Stimulated activated CD4-positive, alpha-beta T cell treated with anti-CD3 and anti-CD28 coated beads, Interleukin-15, amount 100 ng/mL, for 24 hours (primary cell): ENCODE measurements at regions not wholly inside any gene's neighbourhood (a gene's known extent, or its start where the extent isn't known, plus 50 kb on each side); places are given as distances from the start of the nearest gene placed in this dataset.

ENCODE experiments used
- DNase-seq: peaks from one replicate; pipeline ENCODE4 v3.0.0-alpha.2; 2020

- no peak for DNase-seq
Measured at GRCh38 chr5:123785162-123786071, 273.4 kb downstream of the CSNK1G3 start.

GRCh38 chr5:123783421-123783820 lies 271.4 kb downstream of the CSNK1G3 start:
- DNase-seq, result no peak

- no peak for DNase-seq
Measured at GRCh38 chr5:123778641-123779040, 266.7 kb downstream of the CSNK1G3 start.

DNA sequence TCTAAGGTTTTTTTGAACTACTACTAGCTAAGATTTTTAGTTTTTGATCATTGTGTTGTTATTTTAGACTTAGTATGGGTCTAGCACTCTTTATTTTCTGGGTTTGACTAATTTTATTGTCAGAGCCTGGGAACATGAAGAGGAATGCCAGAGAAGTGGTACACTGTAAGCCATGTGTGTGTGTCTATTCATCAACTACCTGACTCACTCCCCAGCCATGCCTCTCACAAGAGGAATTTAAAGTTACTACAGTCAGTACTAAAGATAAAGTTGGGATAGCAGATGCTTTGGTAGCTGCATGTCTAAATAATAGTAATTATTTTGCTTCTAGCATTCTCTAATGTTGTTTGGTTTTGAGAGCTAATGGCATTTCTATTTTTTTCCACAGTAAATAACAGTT lies 264.8 kb downstream of the CSNK1G3 start:
- DNase-seq, result no peak

DNA sequence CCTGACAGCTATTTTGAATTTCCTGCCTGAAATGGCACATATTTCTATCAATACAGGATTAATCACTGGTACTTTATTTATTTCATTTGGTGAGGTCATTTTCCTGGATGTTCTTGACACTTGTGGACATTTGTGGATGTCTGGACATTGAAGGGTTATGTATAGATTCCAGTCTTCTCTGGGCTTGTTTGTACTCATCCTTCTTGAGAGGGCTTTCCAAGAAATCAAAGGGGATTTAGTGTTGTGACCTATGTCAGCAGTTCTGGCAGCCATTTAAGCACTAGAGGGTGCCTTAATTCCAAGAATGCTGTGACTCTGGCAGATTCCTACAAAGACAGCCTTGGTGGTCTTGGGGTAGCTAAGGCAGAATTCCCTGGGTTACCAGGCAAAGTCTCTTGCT lies 259.7 kb downstream of the CSNK1G3 start:
- DNase-seq, result no peak

DNA sequence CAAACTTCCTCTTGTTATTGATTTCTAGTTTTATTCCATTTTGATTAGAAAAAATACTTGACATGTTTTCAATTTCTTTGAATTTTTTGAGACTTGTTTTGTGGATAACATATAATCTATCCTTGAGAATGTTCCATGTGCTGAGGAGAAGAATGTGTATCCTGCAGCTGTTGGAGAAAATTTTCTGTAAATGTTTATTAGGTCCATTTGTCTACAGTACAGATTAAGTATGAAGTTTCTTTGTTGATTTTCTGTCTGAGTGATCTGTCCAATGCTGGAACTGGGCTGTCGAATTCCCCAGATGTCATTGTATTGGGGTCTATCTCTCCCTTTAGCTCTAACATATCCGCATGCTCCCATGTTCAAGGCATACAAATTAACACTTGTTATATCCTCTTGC lies 251.2 kb downstream of the CSNK1G3 start:
- no peak for DNase-seq

DNA sequence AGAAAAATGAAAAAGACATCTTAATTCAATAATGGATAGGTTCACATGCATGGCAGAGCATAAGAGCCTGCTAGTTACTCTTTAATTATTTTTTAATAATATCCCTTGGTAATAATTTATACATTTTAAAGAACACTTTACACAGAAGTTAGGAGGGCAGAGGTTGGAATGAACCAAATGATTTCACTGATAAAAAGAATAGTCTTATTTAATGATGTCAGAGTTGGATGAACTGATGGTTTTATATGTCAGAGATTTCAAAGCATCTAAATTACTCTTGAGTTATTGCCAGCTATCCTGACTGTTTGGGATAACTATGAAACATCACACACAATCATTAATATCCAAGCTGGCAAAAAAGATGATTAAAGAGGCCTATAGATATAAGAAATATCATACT lies 244.8 kb downstream of the CSNK1G3 start:
- DNase-seq, result no peak

DNA sequence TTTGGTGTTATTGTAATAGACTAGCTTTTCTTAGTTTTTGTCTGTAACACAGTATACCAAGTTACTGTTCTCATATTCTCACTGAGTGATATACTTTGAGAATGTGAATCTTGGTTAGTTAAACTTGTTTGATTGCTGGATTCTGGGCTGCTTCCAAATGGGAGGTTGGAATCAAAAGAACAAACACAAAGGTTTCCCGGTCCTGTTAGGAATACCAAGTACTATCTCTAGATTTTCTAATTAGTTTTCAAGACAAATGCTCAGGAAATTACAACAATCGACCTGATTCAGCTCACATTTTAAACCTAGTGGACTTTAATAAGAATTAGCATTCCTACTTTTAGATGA lies 244.3 kb downstream of the CSNK1G3 start:
- DNase-seq, result no peak

- no peak for DNase-seq
Measured at GRCh38 chr5:123755653-123756317, 243.8 kb downstream of the CSNK1G3 start.

DNA sequence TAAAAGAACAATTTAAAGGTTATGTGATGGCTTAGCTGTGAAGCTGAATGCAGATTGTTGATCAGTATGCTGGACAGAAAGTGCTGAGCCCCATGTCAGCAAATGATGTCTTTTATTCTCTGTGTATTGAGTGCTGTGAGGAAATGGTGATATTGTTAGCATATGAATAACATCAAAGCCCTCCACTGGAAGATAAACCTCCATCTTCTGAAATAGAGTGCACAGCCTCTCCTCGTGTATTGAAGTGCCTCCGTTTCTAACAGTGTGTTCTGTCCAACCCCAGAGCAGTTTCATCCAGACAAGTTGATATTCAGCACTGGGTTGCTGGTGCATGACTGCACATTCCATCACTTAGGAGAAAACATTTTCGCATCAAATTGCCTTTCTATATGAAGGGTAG lies 242.9 kb downstream of the CSNK1G3 start:
- no peak for DNase-seq

GRCh38 chr5:123753937-123754891 lies 242.2 kb downstream of the CSNK1G3 start:
- DNase-seq, result no peak

DNA sequence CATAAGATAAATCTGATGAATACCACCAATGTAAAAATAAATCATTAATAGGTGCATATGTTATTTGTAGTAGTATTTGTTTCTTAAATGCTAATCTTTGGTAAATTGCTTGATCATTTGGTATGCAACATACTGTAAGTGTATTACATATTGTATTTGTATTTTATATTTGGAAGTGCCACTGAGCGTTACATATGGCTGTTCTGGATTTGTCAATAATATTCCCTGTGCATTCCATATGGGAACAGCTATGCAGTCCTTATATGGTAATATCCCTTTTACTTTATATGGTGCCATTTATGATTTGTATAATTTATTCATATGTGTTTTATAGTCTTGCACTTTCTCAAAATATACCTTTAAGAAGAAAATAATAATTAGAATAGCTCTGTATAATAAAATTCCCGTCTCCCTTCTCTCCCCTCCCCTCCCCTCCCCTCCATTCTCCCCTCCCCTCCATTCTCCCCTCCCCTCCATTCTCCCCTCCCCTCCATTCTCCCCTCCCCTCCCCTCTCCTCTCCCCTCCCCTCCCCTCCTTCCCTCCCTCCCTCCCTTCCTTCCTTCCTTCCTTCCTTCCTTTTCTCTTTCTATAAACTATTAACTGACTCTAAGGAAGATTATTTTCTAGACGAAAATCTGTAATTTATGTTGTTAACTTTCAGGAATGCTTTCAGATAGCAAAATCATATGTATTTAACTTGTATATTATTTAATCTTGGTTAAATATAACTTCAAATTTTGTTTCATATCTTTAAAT lies 241.4 kb downstream of the CSNK1G3 start:
- no peak for DNase-seq

DNA sequence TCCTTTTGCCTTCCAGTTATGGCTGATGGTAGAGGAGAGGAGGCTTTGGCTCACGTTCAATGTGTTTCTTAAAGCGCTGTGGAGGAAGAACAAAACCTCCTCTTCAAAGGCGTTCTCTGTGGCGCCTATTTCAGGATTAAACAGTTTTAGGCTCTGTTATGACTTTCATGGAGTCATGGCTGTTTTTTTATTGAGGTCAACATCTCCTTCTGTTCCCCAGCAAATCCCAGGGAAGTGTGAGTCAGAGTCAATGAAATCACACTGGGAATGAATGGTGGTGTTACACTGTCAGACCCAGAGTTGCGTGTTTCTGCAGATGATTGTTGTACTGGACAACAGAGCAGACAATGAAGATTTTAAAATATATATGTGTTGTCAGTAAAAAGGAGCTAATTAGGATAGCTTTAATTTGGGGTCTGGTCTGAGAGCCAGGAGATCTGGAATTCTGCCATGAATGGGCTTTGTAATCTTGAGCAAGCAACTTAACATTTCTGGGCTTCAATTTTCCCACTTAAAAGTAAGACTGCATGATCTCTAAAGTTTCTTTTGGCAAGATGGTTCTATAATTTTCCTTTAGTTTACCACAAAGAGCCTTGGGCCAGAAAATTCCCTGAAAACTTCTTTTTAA lies 240.7 kb downstream of the CSNK1G3 start:
- DNase-seq, result no peak

- DNase-seq, result no peak
Measured at GRCh38 chr5:123751670-123752069, 239.7 kb downstream of the CSNK1G3 start.

DNA sequence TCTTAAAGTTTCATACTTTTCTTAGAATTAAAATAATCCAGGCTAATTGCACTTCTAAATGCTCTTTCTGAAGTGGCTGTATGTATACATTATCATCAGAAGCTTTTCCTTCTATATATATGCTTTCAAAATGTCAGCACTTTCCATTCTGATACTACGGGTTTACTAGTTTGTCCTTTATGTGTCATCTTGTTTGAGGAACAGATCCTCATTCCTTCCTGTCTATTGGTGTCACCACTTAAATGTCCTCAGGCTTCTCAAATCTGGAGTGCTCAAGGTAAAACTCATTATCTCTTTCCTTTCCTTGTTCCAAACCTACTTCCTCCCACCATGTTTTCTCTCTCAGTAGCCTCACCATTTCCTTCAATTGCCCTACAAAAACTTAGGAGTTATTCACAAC lies 236.3 kb downstream of the CSNK1G3 start:
- no peak for DNase-seq

DNA sequence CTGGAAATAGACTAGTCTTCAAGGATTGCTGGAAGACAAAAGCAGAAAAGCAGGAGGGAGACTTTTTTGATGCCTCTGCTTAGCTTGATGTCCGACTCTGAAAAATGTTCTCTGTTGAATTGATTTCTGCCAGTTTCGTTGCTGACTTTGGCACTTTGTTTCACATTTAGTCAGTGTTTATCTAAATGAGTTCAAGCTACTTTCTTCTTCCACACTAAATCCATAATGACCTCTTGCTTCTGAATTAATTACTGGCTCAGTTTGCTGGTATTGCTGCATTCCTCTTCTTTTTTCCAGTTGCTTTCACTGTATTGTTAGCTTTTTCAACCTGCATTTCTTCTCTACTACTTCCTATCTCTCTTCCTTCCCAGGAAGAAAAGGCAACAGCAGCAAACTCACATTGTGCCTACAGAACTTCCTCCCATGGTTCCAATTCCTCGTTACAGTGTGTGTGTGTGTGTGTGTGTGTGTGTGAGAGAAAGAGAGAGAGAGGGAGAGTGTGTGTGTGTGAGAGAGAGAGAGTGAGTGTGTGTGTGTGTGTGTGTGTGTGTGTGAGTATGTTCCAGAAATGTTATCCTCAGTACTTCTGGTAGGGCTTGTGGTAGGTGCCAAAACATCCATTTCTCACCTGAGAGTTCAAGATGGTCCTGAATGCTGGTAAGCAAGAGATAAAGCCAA lies 234.8 kb downstream of the CSNK1G3 start:
- DNase-seq, result no peak

DNA sequence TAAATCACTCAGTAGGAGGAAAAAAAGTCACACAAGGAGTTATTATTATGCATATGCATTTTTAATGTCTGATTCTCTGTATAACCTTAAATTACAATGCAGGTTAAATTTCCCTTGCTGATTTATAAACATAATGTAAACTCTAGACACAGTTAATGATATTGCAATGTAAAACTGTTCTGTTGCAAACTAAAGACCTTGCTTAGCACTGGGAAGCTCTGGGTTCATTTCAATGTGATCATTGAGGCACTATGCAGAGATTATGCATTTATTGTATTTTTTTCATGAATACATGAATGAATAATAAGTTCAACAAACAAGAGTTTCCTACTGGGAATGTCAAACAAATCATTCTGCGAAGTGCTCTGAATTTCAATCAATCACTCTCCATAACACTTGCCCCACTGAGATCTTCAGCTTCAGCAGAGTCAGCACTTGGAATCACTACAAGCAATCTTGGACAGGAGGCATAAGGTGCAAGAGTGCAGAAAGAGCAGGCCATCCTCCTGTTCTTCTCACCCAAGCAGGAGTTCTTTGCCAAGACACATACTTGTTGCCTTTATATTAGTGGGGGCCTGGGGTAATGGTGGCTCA lies 232.1 kb downstream of the CSNK1G3 start:
- no peak for DNase-seq

DNA sequence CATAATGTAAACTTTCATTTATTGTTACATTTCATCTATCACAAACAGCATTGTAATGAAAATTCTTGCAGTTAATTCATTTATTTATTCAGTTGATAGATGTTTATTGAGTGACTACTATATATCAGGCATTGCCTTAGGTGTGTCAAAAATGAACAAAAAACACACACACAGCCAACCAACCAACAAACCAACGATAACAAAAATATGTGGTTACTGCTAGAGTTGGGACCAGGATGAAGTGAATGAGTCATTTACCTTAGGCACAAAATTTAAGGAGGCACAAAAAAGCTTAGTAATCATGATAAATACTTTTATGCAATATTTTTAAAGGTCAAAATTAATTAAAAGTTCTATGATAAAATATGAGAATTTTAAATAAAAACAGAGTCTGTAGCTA lies 223.4 kb downstream of the CSNK1G3 start:
- no peak for DNase-seq

DNA sequence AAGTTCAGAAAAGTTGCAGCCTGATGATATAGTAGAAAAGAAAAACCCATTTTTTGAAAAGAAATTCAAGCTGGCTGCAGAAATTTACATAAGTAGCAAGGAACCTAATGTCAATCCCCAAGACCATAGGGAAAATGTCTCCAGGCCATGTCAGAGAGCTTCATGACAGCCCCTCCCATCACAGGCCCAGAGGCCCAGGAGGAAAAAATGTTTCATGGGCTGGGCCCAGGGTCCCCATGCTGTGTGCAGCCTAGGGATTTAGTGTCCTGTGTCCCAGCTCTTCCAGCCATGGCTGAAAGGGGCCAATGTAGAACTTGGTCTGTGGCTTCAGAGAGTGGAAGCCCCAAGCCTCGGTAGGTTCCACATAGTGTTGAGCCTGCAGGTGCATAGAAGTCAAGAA lies 220.3 kb downstream of the CSNK1G3 start:
- DNase-seq, result no peak

GRCh38 chr5:123722451-123722850 lies 210.5 kb downstream of the CSNK1G3 start:
- no peak for DNase-seq

DNA sequence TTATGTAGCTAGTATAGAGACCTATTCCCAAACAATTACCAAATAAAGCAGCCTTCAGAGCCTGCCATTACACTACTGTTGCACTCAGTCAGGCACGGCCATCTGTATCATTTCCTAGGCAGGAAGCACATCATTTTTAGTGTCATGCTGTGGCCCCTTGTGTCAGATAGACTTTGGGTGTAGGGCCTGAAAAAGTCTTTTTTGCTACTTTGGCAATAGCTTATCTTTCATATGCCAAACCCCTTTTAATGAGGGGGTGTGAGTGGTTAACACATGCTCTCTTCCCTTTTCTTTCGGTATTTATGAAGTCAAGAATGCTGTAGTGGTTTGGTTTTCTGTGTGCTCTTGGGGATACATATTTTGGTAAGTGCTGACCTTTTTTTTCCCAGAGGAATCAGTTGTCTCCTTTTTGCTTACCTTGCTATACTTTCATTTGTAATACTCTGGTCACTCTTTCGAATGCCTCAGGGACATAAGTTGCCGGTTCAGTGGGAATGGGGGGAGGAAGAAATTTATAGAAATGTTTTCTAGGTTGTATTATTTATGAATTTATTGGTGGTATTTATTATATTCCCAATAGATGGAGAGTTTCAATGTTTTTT lies 209.8 kb downstream of the CSNK1G3 start:
- no peak for DNase-seq
